ENCODE measurements at regions not wholly inside any gene's neighbourhood (a gene's known extent, or its start where the extent isn't known, plus 50 kb on each side); places are given as distances from the start of the nearest gene placed in this dataset.

- TF ChIP-seq, protein P1, sequence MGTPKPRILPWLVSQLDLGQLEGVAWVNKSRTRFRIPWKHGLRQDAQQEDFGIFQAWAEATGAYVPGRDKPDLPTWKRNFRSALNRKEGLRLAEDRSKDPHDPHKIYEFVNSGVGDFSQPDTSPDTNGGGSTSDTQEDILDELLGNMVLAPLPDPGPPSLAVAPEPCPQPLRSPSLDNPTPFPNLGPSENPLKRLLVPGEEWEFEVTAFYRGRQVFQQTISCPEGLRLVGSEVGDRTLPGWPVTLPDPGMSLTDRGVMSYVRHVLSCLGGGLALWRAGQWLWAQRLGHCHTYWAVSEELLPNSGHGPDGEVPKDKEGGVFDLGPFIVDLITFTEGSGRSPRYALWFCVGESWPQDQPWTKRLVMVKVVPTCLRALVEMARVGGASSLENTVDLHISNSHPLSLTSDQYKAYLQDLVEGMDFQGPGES (IDR thresholded peaks at IDR 0.05; ENCODE audit: low read depth, low read length), result no peak
These were observed 69.9 kb upstream of the GOLIM4 start (continued) for GRCh38 chr3:168165390-168166269.

DNA sequence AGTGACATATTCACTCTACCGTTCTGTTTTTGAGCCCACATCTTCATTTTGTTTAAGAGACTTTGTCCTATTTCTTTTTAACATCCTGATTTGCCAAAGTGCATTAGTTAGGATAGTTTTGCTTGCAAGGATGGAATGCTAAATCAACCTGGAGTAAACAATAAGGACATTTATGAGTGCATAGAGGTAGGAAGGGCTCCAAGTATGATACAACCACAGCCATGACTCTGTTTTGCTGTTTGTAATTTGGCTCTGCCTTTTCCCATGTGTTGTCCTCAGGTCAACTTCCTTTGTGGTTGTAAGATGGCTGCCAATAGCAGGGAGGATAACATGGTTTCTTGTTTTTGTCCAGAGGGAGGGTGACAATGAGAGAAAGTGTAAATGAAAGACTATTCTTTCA is 66.4 kb upstream of the GOLIM4 start:
- Histone ChIP-seq H3K27ac (ENCODE audit: low read depth in 2 of 2, low read length in 1 of 2) (no peak overlapping the region), H2AFZ (ENCODE audit: low read depth) (no peak overlapping the region), H3K27me3 (ENCODE audit: insufficient read depth) (no peaks in the 10 kb centered on the region), H3K9me2 (no peaks in the 10 kb centered on the region), H3K9ac (no peak overlapping the region), H3K4me1 (ENCODE audit: control insufficient read depth in 1 of 2, insufficient read depth in 2 of 2, low read depth in 1 of 2, low read length in 1 of 2) (no peaks in the 10 kb centered on the region; a peak in 1 of 4 replicates), H3K79me2 (ENCODE audit: insufficient read depth) (no peaks in the 10 kb centered on the region), H3K4me3 (ENCODE audit: low read depth in 2 of 2, low read length in 1 of 2) (no peak overlapping the region), H3K4me2 (no peak overlapping the region), H3K36me3 (replicated peaks in 1 of 2; ENCODE audit: control insufficient read depth in 1 of 2, insufficient read depth in 2 of 2, low read length in 1 of 2) (no peaks in the 10 kb centered on the region), H3F3A (replicated peaks; ENCODE audit: insufficient read depth) (no peaks in the 10 kb centered on the region), H4K20me1 (ENCODE audit: insufficient read depth) (no peaks in the 10 kb centered on the region), H3K9me3 (no peaks in the 10 kb centered on the region)
- CTCF ChIA-PET, result no interaction called here
- POLR2A ChIA-PET, result no interaction called here
- TF ChIP-seq RFX5 (IDR thresholded peaks at IDR 0.05; ENCODE audit: low read length) (no peak), ZBTB33 (IDR thresholded peaks at IDR 0.05; ENCODE audit: borderline replicate concordance, low read depth) (no peak), FOXJ3 (CRISPR knock-in tag; IDR thresholded peaks at IDR 0.05) (no peak), SMC3 (IDR thresholded peaks at IDR 0.05; ENCODE audit: low read depth, low read length) (no peak), EZH2phosphoT487 (IDR thresholded peaks at IDR 0.05; ENCODE audit: borderline replicate concordance, low read depth) (no peak), SIN3A (IDR thresholded peaks at IDR 0.05; ENCODE audit: borderline replicate concordance, low read depth, low read length) (no peak), GABPA (IDR thresholded peaks at IDR 0.05; ENCODE audit: low read depth) (no peak), EP300 (IDR thresholded peaks at IDR 0.05; ENCODE audit: borderline replicate concordance in 1 of 2, low read depth in 1 of 2, low read length in 1 of 2) (no peak)
- TF ChIP-seq, protein P2, sequence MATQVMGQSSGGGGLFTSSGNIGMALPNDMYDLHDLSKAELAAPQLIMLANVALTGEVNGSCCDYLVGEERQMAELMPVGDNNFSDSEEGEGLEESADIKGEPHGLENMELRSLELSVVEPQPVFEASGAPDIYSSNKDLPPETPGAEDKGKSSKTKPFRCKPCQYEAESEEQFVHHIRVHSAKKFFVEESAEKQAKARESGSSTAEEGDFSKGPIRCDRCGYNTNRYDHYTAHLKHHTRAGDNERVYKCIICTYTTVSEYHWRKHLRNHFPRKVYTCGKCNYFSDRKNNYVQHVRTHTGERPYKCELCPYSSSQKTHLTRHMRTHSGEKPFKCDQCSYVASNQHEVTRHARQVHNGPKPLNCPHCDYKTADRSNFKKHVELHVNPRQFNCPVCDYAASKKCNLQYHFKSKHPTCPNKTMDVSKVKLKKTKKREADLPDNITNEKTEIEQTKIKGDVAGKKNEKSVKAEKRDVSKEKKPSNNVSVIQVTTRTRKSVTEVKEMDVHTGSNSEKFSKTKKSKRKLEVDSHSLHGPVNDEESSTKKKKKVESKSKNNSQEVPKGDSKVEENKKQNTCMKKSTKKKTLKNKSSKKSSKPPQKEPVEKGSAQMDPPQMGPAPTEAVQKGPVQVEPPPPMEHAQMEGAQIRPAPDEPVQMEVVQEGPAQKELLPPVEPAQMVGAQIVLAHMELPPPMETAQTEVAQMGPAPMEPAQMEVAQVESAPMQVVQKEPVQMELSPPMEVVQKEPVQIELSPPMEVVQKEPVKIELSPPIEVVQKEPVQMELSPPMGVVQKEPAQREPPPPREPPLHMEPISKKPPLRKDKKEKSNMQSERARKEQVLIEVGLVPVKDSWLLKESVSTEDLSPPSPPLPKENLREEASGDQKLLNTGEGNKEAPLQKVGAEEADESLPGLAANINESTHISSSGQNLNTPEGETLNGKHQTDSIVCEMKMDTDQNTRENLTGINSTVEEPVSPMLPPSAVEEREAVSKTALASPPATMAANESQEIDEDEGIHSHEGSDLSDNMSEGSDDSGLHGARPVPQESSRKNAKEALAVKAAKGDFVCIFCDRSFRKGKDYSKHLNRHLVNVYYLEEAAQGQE (IDR thresholded peaks at IDR 0.05; ENCODE audit: low read depth, low read length), result no peak
- TF ChIP-seq, protein P3, sequence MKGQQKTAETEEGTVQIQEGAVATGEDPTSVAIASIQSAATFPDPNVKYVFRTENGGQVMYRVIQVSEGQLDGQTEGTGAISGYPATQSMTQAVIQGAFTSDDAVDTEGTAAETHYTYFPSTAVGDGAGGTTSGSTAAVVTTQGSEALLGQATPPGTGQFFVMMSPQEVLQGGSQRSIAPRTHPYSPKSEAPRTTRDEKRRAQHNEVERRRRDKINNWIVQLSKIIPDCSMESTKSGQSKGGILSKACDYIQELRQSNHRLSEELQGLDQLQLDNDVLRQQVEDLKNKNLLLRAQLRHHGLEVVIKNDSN (IDR thresholded peaks at IDR 0.05; ENCODE audit: borderline replicate concordance, low read depth), result no peak
- WGBS (ENCODE audit: low lambda C conversion rate), result 9% methylated on average over 1 of the region's 1 CpG
- no peak for DNase-seq

Data from SK-N-SH (cell line).